SK-N-SH treated with all-trans-retinoic acid at 6 μM for 48 hours (cell line): ENCODE measurements at regions not wholly inside any gene's neighbourhood (a gene's known extent, or its start where the extent isn't known, plus 50 kb on each side); places are given as distances from the start of the nearest gene placed in this dataset.

Source experiments
- ARNTL ChIP-seq: fragments of 450-650 bp; formaldehyde crosslinking; IDR thresholded peaks from 2 replicates; pipeline ENCODE4 v1.5.0; 2020; ENCODE audit warnings: low read depth, mild to moderate bottlenecking, moderate library complexity, borderline replicate concordance
- ISL1 ChIP-seq: fragments of 250-450 bp; sonication (Bioruptor Pico); IDR thresholded peaks from 2 replicates; pipeline ENCODE4 v2.1.2; 2022; ENCODE audit warnings: mild to moderate bottlenecking, moderate library complexity
- ZFP3 ChIP-seq: fragments of 250-450 bp; sonication (Bioruptor Pico); IDR thresholded peaks from 2 replicates; pipeline ENCODE4 v1.5.0; 2020; ENCODE audit warnings: mild to moderate bottlenecking, moderate library complexity
- ZFP30 ChIP-seq: fragments of 450-650 bp; formaldehyde crosslinking; IDR thresholded peaks from 2 replicates; pipeline ENCODE4 v1.5.0; 2022; ENCODE audit warnings: mild to moderate bottlenecking, moderate library complexity
- TF ChIP-seq, protein P1 (sequence below): fragments of 250-450 bp; sonication (Bioruptor Pico); IDR thresholded peaks from 2 replicates; pipeline ENCODE4 v1.8.0; 2020; ENCODE audit warnings: mild to moderate bottlenecking, moderate library complexity, borderline replicate concordance
- TF ChIP-seq, protein P2 (sequence below): fragments of 250-450 bp; sonication (Bioruptor Pico); IDR thresholded peaks from 2 replicates; pipeline ENCODE4 v1.5.0; 2020; ENCODE audit warnings: mild to moderate bottlenecking, moderate library complexity

DNA sequence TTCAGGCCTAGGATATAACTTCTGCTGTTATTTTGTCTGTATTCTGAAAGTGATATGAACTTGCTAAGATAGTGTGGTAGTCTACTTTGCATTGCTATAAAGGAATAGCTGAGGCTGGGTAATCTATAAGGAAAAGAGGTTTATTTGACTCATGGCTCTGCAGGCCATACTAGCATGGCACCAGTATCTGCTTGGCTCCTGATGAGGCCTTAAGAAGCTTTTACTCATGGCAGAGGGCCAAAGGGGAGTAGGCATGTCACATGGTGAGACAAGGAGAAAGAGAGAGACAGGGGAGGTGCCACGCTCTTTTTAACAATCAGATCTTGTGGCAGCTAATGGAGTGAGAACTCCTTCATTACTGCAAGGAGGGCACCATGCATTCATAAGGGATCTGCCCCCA lies 247.3 kb downstream of the GPAT3 start:
- TF ChIP-seq, protein P1, sequence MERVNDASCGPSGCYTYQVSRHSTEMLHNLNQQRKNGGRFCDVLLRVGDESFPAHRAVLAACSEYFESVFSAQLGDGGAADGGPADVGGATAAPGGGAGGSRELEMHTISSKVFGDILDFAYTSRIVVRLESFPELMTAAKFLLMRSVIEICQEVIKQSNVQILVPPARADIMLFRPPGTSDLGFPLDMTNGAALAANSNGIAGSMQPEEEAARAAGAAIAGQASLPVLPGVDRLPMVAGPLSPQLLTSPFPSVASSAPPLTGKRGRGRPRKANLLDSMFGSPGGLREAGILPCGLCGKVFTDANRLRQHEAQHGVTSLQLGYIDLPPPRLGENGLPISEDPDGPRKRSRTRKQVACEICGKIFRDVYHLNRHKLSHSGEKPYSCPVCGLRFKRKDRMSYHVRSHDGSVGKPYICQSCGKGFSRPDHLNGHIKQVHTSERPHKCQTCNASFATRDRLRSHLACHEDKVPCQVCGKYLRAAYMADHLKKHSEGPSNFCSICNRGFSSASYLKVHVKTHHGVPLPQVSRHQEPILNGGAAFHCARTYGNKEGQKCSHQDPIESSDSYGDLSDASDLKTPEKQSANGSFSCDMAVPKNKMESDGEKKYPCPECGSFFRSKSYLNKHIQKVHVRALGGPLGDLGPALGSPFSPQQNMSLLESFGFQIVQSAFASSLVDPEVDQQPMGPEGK (CRISPR knock-in tag), result no peak
- TF ChIP-seq ISL1 (CRISPR knock-in tag), result no peak
- TF ChIP-seq, protein P2, sequence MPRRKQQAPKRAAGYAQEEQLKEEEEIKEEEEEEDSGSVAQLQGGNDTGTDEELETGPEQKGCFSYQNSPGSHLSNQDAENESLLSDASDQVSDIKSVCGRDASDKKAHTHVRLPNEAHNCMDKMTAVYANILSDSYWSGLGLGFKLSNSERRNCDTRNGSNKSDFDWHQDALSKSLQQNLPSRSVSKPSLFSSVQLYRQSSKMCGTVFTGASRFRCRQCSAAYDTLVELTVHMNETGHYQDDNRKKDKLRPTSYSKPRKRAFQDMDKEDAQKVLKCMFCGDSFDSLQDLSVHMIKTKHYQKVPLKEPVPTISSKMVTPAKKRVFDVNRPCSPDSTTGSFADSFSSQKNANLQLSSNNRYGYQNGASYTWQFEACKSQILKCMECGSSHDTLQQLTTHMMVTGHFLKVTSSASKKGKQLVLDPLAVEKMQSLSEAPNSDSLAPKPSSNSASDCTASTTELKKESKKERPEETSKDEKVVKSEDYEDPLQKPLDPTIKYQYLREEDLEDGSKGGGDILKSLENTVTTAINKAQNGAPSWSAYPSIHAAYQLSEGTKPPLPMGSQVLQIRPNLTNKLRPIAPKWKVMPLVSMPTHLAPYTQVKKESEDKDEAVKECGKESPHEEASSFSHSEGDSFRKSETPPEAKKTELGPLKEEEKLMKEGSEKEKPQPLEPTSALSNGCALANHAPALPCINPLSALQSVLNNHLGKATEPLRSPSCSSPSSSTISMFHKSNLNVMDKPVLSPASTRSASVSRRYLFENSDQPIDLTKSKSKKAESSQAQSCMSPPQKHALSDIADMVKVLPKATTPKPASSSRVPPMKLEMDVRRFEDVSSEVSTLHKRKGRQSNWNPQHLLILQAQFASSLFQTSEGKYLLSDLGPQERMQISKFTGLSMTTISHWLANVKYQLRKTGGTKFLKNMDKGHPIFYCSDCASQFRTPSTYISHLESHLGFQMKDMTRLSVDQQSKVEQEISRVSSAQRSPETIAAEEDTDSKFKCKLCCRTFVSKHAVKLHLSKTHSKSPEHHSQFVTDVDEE (CRISPR knock-in tag), result no peak
- no peak for TF ChIP-seq ZFP30
- no peak for TF ChIP-seq ZFP3 (CRISPR knock-in tag)
- TF ChIP-seq ARNTL, result no peak
